A549 (cell line): ENCODE measurements at regions not wholly inside any gene's neighbourhood (a gene's known extent, or its start where the extent isn't known, plus 50 kb on each side); places are given as distances from the start of the nearest gene placed in this dataset.

Experiments
- ATAC-seq, 2 experiments: fragments of 200-7000 bp in 1 of 2; fragments of >200 bp in 1 of 2; cut with Nextera tagmentation in 1 of 2; cut with Tn5 transposase in 1 of 2; 3 replicates each; pipeline versions ENCODE4 v1.8.0 to v1.9.1; 2018 to 2020; ENCODE audit warnings: mild to moderate bottlenecking in 1 of 2, moderate library complexity in 1 of 2
- CTCF ChIA-PET: fragments of 300-600 bp; sonication (Branson Sonifier 250); formaldehyde crosslinking; extraction: SDS; loops from one replicate; lab custom pipeline; 2021; ENCODE audit warnings: antibody characterized with exemption, inconsistent platforms; lab: Yijun Ruan, JAX
- POLR2A ChIA-PET: fragments of 350-600 bp; formaldehyde crosslinking; extraction: SDS; loops from one replicate; lab custom pipeline; 2021; ENCODE audit warnings: antibody characterized with exemption, inconsistent platforms; lab: Yijun Ruan, JAX
- DNase-seq, 2 experiments: peaks; one replicate each; pipeline versions ENCODE4 v3.0.0 to v3.0.0-alpha.2; 2011 to 2016; ENCODE audit warnings: low read depth in 1 of 2, low spot score in 1 of 2
- FAIRE-seq: peaks from 2 replicates; lab custom pipeline; 2011; peaks lifted over from hg19 to GRCh38; lab: Jason Lieb, UNC
- H3K27ac ChIP-seq, 2 experiments: fragments of >200 bp; sonication (Bioruptor Twin); formaldehyde crosslinking; 3 replicates each; pipeline ENCODE4 v1.5.1; 2016 to 2017
- H3K4me1 ChIP-seq: fragments of >200 bp; sonication (Bioruptor Twin); formaldehyde crosslinking; 3 replicates; pipeline ENCODE4 v1.6.1; 2016
- H3K4me2 ChIP-seq: fragments of >200 bp; sonication (Bioruptor Twin); formaldehyde crosslinking; 3 replicates; pipeline ENCODE4 v1.6.1; 2016
- H3K4me3 ChIP-seq: fragments of >200 bp; sonication (Bioruptor Twin); formaldehyde crosslinking; 3 replicates; pipeline ENCODE4 v1.5.1; 2016
- H3K9me3 ChIP-seq: fragments of >200 bp; sonication (Bioruptor Twin); formaldehyde crosslinking; 3 replicates; pipeline ENCODE4 v1.6.1; 2016
- ATOH8 ChIP-seq: fragments of 250-450 bp; sonication (Bioruptor Pico); IDR thresholded peaks from 2 replicates; pipeline ENCODE4 v1.5.0; 2020; ENCODE audit warnings: low read depth, mild to moderate bottlenecking, moderate library complexity
- BHLHE40 ChIP-seq: IDR thresholded peaks from 2 replicates; pipeline ENCODE4 v1.6.1; 2012; ENCODE audit warnings: low read depth, low read length, inconsistent platforms
- CHD2 ChIP-seq: fragments of 150-350 bp; IDR thresholded peaks from 2 replicates; pipeline ENCODE4 v1.6.1; 2014; ENCODE audit warnings: low read length; ENCODE audit not compliant: partially characterized antibody
- CTCF ChIP-seq: fragments of >200 bp; sonication (Bioruptor Twin); formaldehyde crosslinking; IDR thresholded peaks from 3 replicates; pipeline ENCODE4 v1.5.1; 2016
- EP300 ChIP-seq, 2 experiments: fragments of >200 bp; sonication (Bioruptor Twin); formaldehyde crosslinking; IDR thresholded peaks; 2 replicates in 1 of 2; 3 replicates in 1 of 2; pipeline ENCODE4 v1.6.1; 2016 to 2017
- ESRRA ChIP-seq: fragments of 150-350 bp; IDR thresholded peaks from 2 replicates; pipeline ENCODE4 v1.6.1; 2014; ENCODE audit warnings: mild to moderate bottlenecking, low read length, borderline replicate concordance
- FOSL2 ChIP-seq, 2 experiments: fragments of 450-650 bp in 1 of 2; fragments of >200 bp in 1 of 2; sonication (Bioruptor Twin) in 1 of 2; formaldehyde crosslinking; IDR thresholded peaks; 2 replicates each; pipeline versions ENCODE4 v1.5.0 to v1.6.1; 2016 to 2020; ENCODE audit warnings: mild to moderate bottlenecking in 1 of 2, moderate library complexity in 1 of 2
- FOXS1 ChIP-seq: fragments of 250-450 bp; sonication (Bioruptor Pico); IDR thresholded peaks from 2 replicates; pipeline ENCODE4 v1.5.0; 2020; ENCODE audit warnings: mild to moderate bottlenecking, moderate library complexity
- HDAC2 ChIP-seq: fragments of 200-600 bp; sonication (generic); IDR thresholded peaks from 2 replicates; pipeline ENCODE4 v1.6.1; 2016
- HEYL ChIP-seq: fragments of 250-450 bp; sonication (Bioruptor Pico); IDR thresholded peaks from 2 replicates; pipeline ENCODE4 v1.8.0; 2021; ENCODE audit warnings: mild to moderate bottlenecking, moderate library complexity
- HOXA7 ChIP-seq: fragments of 250-450 bp; sonication (Bioruptor Pico); IDR thresholded peaks from 2 replicates; pipeline ENCODE4 v1.5.0; 2020; ENCODE audit warnings: mild to moderate bottlenecking, moderate library complexity
- HOXB13 ChIP-seq: fragments of 250-450 bp; sonication (Bioruptor Pico); IDR thresholded peaks from 2 replicates; pipeline ENCODE4 v1.5.0; 2020; ENCODE audit warnings: low read depth, mild to moderate bottlenecking, moderate library complexity
- JUN ChIP-seq, 2 experiments: fragments of >200 bp; sonication (Bioruptor Twin); formaldehyde crosslinking; IDR thresholded peaks; 2 replicates in 1 of 2; 3 replicates in 1 of 2; pipeline ENCODE4 v1.6.1; 2016 to 2017
- JUNB ChIP-seq: fragments of >200 bp; sonication (Bioruptor Twin); formaldehyde crosslinking; IDR thresholded peaks from 2 replicates; pipeline ENCODE4 v1.6.1; 2016
- MAFK ChIP-seq: fragments of 450-650 bp; IDR thresholded peaks from 2 replicates; pipeline ENCODE4 v1.6.1; 2014; ENCODE audit not compliant: partially characterized antibody
- MAZ ChIP-seq: fragments of 150-350 bp; IDR thresholded peaks from 2 replicates; pipeline ENCODE4 v1.6.1; 2014; ENCODE audit warnings: antibody characterized with exemption, low read depth, low read length, borderline replicate concordance
- MYC ChIP-seq: IDR thresholded peaks from 2 replicates; pipeline ENCODE4 v1.6.1; 2012; ENCODE audit warnings: mild to moderate bottlenecking, inconsistent platforms, low read length, improper control_type of control experiment, borderline replicate concordance
- POLR2A ChIP-seq: IDR thresholded peaks from 2 replicates; pipeline ENCODE4 v1.6.1; 2012; ENCODE audit warnings: mild to moderate bottlenecking, low read length
- POLR2AphosphoS2 ChIP-seq: conservative IDR thresholded peaks from 2 replicates; pipeline ENCODE4 v1.6.1; 2012; ENCODE audit warnings: low read length, improper control_type of control experiment, inconsistent platforms
- SMC3 ChIP-seq: fragments of >200 bp; sonication (Bioruptor Twin); formaldehyde crosslinking; IDR thresholded peaks from 3 replicates; pipeline ENCODE4 v1.6.1; 2018; ENCODE audit warnings: inconsistent platforms
- ZC3H11A ChIP-seq: fragments of 450-650 bp; IDR thresholded peaks from 2 replicates; pipeline ENCODE4 v1.6.1; 2014; ENCODE audit warnings: antibody characterized with exemption, mild to moderate bottlenecking
- ZFP36 ChIP-seq: fragments of 450-650 bp; IDR thresholded peaks from 2 replicates; pipeline ENCODE4 v1.6.1; 2014; ENCODE audit warnings: borderline replicate concordance; ENCODE audit not compliant: partially characterized antibody
- ZNF302 ChIP-seq: fragments of 250-450 bp; sonication (Bioruptor Pico); IDR thresholded peaks from 2 replicates; pipeline ENCODE4 v1.9.0; 2021; ENCODE audit warnings: inconsistent platforms, mild to moderate bottlenecking, moderate library complexity
- ZSCAN20 ChIP-seq: fragments of 250-450 bp; sonication (Bioruptor Pico); IDR thresholded peaks from 2 replicates; pipeline ENCODE4 v1.8.0; 2022; ENCODE audit warnings: mild to moderate bottlenecking, moderate library complexity
- WGBS: methylation state at CpG from one replicate; pipeline ENCODE4 v1.1.6; 2017; ENCODE audit errors: missing lambda C conversion rate; 5-methylcytosine and 5-hydroxymethylcytosine counted together
- TF ChIP-seq, protein P1 (sequence below): fragments of 150-350 bp; IDR thresholded peaks from 2 replicates; pipeline ENCODE4 v1.6.1; 2014; ENCODE audit warnings: low read depth, mild to moderate bottlenecking, low read length

DNA sequence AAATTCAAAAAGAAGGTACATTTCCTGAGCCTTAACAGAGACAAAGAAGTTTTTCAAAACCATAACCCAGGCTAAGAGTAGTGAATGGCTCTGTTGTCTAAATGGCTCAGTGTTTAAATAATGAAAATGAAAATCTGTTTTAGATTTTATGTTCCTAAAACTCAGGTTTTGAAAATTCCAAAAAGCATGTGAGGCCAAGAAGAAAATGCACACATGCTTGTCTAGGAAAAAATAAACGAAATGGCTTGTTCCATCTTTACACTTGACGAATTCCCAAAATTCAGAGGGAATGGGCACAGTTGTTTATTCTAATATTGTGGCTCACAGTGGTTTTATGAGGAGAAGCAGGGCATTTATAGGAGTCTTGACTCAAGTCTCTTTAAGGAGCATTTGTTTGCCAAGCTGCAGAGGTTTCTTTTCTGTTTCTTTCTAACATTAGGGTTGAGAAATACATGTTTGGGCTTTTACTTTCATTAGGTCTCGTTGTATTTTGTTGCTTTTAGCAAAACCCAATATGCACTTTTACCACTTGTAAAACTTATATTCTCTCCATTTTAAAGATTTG is 527.6 kb upstream of the ANKRD30A start:
- TF ChIP-seq SMC3: no peak
- no peak for TF ChIP-seq HEYL
- TF ChIP-seq HOXA7: no peak
- no peak for TF ChIP-seq MAFK
- TF ChIP-seq CHD2: no peak
- ATAC-seq (no peak), DNase-seq (no peak), FAIRE-seq (peak; percentile 36)
- WGBS: 20% methylated on average over 3 of the region's 3 CpGs
- no peak overlapping the region for H3K4me3 ChIP-seq
- POLR2A ChIA-PET: no interaction called here
- no peak overlapping the region for H3K4me2 ChIP-seq
- peaks cover 3% of the 10 kb centered on the region; the same call in 1 of the 3 replicates for H3K9me3 ChIP-seq
- peaks cover 10% of the 10 kb centered on the region for H3K4me1 ChIP-seq
- CTCF ChIA-PET: no interaction called here
- no peak overlapping the region for H3K27ac ChIP-seq

GRCh38 chr10:36592964-36593363 is 532.4 kb upstream of the ANKRD30A start:
- Histone ChIP-seq H3K27ac (no peak overlapping the region), H3K4me3 (no peak overlapping the region), H3K4me2 (no peak overlapping the region), H3K4me1 (no peaks in the 10 kb centered on the region), H3K9me3 (no peaks in the 10 kb centered on the region)
- WGBS: 71% methylated on average over 5 of the region's 5 CpGs
- DNase-seq: no peak
- ATAC-seq: no peak
- no peak for FAIRE-seq
- POLR2A ChIA-PET: no interaction called here
- TF ChIP-seq POLR2AphosphoS2: no peak
- TF ChIP-seq ZC3H11A: no peak
- TF ChIP-seq, protein P1, sequence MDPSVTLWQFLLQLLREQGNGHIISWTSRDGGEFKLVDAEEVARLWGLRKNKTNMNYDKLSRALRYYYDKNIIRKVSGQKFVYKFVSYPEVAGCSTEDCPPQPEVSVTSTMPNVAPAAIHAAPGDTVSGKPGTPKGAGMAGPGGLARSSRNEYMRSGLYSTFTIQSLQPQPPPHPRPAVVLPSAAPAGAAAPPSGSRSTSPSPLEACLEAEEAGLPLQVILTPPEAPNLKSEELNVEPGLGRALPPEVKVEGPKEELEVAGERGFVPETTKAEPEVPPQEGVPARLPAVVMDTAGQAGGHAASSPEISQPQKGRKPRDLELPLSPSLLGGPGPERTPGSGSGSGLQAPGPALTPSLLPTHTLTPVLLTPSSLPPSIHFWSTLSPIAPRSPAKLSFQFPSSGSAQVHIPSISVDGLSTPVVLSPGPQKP: no peak
- no peak for TF ChIP-seq CTCF
- TF ChIP-seq JUN (IDR thresholded peaks at IDR 0.05): no peak
- TF ChIP-seq MAFK: no peak
- TF ChIP-seq HDAC2: no peak
- TF ChIP-seq FOXS1 (CRISPR knock-in tag): no peak
- TF ChIP-seq ZSCAN20 (CRISPR knock-in tag): no peak
- no peak for TF ChIP-seq HOXB13
- TF ChIP-seq BHLHE40: no peak
- TF ChIP-seq JUNB: no peak
- no peak for TF ChIP-seq SMC3
- CTCF ChIA-PET: no interaction called here

GRCh38 chr10:36591436-36591835 is 534.0 kb upstream of the ANKRD30A start:
- ChIA-PET CTCF (no interaction called here), POLR2A (no interaction called here)
- 63% methylated on average over 2 of the region's 2 CpGs for WGBS
- no peak for ATAC-seq
- Histone ChIP-seq H3K4me3 (no peak overlapping the region), H3K4me2 (no peak overlapping the region), H3K27ac (no peak overlapping the region), H3K4me1 (no peaks in the 10 kb centered on the region), H3K9me3 (no peaks in the 10 kb centered on the region)
- FAIRE-seq: no peak
- TF ChIP-seq HDAC2 (no peak), ESRRA (no peak), ZNF302 (no peak), MYC (no peak), HEYL (no peak), EP300 (IDR thresholded peaks at IDR 0.05) (no peak), HOXA7 (no peak), ATOH8 (CRISPR knock-in tag) (no peak), MAZ (no peak), JUNB (no peak), POLR2AphosphoS2 (no peak), CHD2 (no peak), POLR2A (no peak), ZFP36 (no peak), FOXS1 (CRISPR knock-in tag) (no peak), FOSL2 (IDR thresholded peaks at IDR 0.05) (no peak), FOSL2 (CRISPR knock-in tag; IDR thresholded peaks at IDR 0.05) (no peak)
- no peak for DNase-seq
